ENCODE measurements at regions not wholly inside any gene's neighbourhood (a gene's known extent, or its start where the extent isn't known, plus 50 kb on each side); places are given as distances from the start of the nearest gene placed in this dataset.
A peak's percentile ranks its signal among the peaks of the same experiment; 100 is the strongest.

DNA sequence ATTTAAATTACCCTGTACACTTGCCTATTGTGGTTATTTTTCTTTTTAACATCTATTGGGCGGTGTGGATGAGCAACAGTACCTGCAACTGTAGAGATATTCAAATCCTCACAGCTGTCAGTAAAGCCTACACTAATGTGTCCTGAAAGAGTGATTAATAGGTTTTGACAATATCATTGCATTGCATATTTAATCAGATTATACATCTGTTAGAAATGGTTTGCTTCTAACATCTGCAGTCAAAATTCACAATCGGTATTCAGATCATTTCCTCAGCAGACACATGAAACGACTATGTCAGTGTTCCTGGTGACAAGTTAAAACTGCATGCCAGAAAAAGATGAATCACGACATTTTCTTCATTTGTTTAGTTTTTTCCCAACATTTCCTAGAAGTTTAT is 254.6 kb upstream of the EPHA5 start:
- 50% methylated on average over 1 of the region's 4 CpGs for WGBS (ENCODE audit: insufficient coverage)
- no peaks in the 10 kb centered on the region for H3K9me3 ChIP-seq (replicated peaks; ENCODE audit: control insufficient read depth, low read depth, low read length)
- DNase-seq, result no peak
- no peaks in the 10 kb centered on the region for H3K27me3 ChIP-seq (ENCODE audit: control insufficient read depth, insufficient read depth, low read length)
- H3K4me3 ChIP-seq (ENCODE audit: low read length), result no peak overlapping the region
- no peaks in the 10 kb centered on the region for H3K36me3 ChIP-seq (ENCODE audit: control insufficient read depth, insufficient read depth, low read length)
- H3K27ac ChIP-seq (ENCODE audit: low read length), result no peak overlapping the region
- H3K4me1 ChIP-seq (ENCODE audit: control insufficient read depth, insufficient read depth, low read length), result no peaks in the 10 kb centered on the region

DNA sequence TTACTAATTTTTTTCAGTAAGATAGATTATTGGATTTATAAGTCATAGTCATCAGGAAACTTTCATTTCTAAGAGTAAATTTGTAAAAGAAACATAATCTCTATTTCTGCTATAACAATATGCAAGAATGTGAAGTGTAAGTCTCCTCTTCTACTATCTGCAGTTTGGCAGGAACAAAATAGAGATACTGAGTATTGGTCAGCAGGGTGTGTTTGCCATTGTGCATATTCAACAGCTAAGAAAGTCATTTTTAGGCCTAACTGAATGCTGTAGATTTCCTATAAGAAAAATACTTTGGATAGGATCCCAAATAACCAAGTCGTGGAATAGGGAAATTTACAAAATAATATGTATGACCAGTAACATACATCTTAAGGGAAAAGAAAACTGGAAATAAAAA is 253.3 kb upstream of the EPHA5 start:
- WGBS (ENCODE audit: insufficient coverage), result no CpG with 5 or more reads among the region's 1 CpG

DNA sequence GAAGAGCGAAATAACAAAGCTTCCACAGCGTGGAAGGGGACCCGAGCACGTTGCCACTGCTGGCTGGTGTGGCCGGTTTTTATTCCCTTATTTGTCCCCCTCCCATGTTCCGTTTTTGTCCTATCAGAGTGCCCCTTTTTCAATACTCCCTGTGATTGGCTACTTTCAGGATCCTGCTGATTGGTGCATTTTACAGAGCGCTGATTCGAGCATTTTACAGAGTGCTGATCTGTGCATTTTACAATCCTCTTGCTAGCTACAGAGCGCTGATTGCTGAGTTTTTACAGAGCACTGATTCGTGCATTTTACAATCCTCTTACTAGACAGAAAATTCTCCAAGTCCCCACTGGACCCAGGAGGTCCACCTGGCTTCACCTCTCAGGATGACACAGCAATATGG is 250.9 kb upstream of the EPHA5 start:
- Histone ChIP-seq H3K9me3 (replicated peaks; ENCODE audit: control insufficient read depth, low read depth, low read length) (no peaks in the 10 kb centered on the region), H3K36me3 (ENCODE audit: control insufficient read depth, insufficient read depth, low read length) (no peaks in the 10 kb centered on the region), H3K27me3 (ENCODE audit: control insufficient read depth, insufficient read depth, low read length) (no peaks in the 10 kb centered on the region), H3K4me3 (ENCODE audit: low read length) (no peak overlapping the region), H3K4me1 (ENCODE audit: control insufficient read depth, insufficient read depth, low read length) (no peaks in the 10 kb centered on the region), H3K27ac (ENCODE audit: low read length) (no peak overlapping the region)
- no peak for DNase-seq
- 93% methylated on average over 10 of the region's 10 CpGs for WGBS (ENCODE audit: insufficient coverage)

More for the DNA sequence above, 253.3 kb upstream of the EPHA5 start:
- no peak overlapping the region for H3K4me3 ChIP-seq (ENCODE audit: low read length)
- no peaks in the 10 kb centered on the region for H3K9me3 ChIP-seq (replicated peaks; ENCODE audit: control insufficient read depth, low read depth, low read length)
- no peaks in the 10 kb centered on the region for H3K27me3 ChIP-seq (ENCODE audit: control insufficient read depth, insufficient read depth, low read length)
- no peaks in the 10 kb centered on the region for H3K36me3 ChIP-seq (ENCODE audit: control insufficient read depth, insufficient read depth, low read length)
- DNase-seq, result peak; percentile 2
- H3K4me1 ChIP-seq (ENCODE audit: control insufficient read depth, insufficient read depth, low read length), result no peaks in the 10 kb centered on the region
- H3K27ac ChIP-seq (ENCODE audit: low read length), result no peak overlapping the region

DNA sequence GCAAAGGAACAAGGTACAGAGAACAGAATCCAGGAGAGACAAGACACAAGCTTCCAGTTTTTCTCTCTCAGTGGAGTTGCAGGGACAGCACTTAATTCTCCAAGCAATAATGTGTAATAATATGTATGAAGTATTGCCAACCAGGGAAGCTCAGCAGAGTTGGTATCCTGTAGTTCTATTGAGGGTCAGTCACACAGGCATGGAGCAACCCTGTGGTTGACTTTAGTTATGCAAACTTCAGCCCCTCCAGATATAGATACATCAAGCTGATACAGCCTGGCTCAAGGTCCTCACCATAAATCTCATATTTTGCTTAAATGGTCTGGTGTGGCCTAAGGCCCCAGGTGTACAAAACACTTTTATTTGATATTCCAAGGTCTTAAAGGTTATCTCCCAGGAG is 248.6 kb upstream of the EPHA5 start:
- no peaks in the 10 kb centered on the region for H3K4me1 ChIP-seq (ENCODE audit: control insufficient read depth, insufficient read depth, low read length)
- H3K27ac ChIP-seq (ENCODE audit: low read length), result no peak overlapping the region
- H3K4me3 ChIP-seq (ENCODE audit: low read length), result no peak overlapping the region
- no peaks in the 10 kb centered on the region for H3K9me3 ChIP-seq (replicated peaks; ENCODE audit: control insufficient read depth, low read depth, low read length)
- H3K36me3 ChIP-seq (ENCODE audit: control insufficient read depth, insufficient read depth, low read length), result no peaks in the 10 kb centered on the region
- no peaks in the 10 kb centered on the region for H3K27me3 ChIP-seq (ENCODE audit: control insufficient read depth, insufficient read depth, low read length)
- DNase-seq, result no peak

DNA sequence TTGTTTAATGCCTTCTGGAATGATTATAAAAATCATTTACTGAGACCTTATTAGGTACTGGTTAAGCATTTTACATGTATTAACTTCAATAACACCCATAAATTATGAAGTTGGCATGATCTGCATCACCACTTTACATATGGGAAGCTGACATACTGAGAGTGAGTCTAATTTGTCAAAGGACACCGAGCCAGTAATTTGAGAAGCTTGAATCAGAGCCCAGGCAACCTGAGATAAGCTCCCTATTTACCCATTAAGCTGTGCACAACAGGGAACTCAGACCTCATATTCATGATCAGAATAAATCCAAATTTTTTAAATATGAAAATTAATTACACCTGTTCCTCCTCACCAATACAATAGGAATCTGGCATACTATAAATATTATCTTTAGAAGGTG is 247.9 kb upstream of the EPHA5 start:
- Histone ChIP-seq H3K27me3 (ENCODE audit: control insufficient read depth, insufficient read depth, low read length) (no peaks in the 10 kb centered on the region), H3K4me1 (ENCODE audit: control insufficient read depth, insufficient read depth, low read length) (no peaks in the 10 kb centered on the region), H3K9me3 (replicated peaks; ENCODE audit: control insufficient read depth, low read depth, low read length) (no peaks in the 10 kb centered on the region), H3K4me3 (ENCODE audit: low read length) (no peak overlapping the region), H3K27ac (ENCODE audit: low read length) (no peak overlapping the region), H3K36me3 (ENCODE audit: control insufficient read depth, insufficient read depth, low read length) (no peaks in the 10 kb centered on the region)
- WGBS (ENCODE audit: insufficient coverage), result no CpG with 5 or more reads among the region's 1 CpG
- DNase-seq, result no peak

DNA sequence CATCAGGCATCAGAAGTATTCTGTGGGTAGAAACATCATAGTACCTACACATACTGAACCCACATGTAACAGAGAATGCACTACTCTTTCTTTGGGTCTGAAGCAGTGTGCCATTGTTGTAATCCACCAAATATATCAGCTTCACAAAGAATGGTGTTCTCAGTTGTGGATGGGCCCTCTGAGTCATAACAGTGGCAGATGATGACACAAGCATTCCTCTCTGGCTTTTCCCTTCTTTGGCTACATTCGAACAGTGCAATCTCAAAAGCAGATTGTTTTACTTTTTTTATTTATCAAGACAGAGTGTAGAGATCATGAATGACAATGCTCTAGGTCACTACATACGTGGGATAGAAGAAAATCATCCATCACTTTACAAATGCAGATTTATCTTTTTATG is 247.2 kb upstream of the EPHA5 start:
- no peak overlapping the region for H3K27ac ChIP-seq (ENCODE audit: low read length)
- H3K36me3 ChIP-seq (ENCODE audit: control insufficient read depth, insufficient read depth, low read length), result no peaks in the 10 kb centered on the region
- no peaks in the 10 kb centered on the region for H3K4me1 ChIP-seq (ENCODE audit: control insufficient read depth, insufficient read depth, low read length)
- no peak overlapping the region for H3K4me3 ChIP-seq (ENCODE audit: low read length)
- no peak for DNase-seq
- WGBS (ENCODE audit: insufficient coverage), result no CpG with 5 or more reads among the region's 2 CpGs
- no peaks in the 10 kb centered on the region for H3K9me3 ChIP-seq (replicated peaks; ENCODE audit: control insufficient read depth, low read depth, low read length)
- H3K27me3 ChIP-seq (ENCODE audit: control insufficient read depth, insufficient read depth, low read length), result no peaks in the 10 kb centered on the region

DNA sequence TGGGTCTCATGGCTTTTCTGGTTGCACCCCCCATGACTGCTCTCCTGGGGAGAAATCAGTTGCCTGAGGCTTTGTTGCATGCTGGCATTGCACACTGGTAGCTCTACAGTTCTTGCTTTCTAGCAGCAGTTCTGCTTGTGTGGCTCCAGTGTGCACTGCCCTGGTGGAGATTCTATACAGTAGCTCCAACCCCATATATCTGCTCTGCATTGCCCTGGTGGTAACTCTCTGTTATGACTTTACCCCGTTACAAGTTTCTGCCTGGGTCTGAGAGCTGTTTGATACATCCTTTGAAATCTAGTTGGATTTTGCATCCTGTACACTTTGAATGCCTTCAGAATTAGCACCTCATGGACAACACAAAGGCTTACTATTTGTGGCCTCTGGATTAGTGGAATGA is 241.4 kb upstream of the EPHA5 start:
- Histone ChIP-seq H3K4me3 (ENCODE audit: low read length) (no peak overlapping the region), H3K27me3 (ENCODE audit: control insufficient read depth, insufficient read depth, low read length) (no peaks in the 10 kb centered on the region), H3K4me1 (ENCODE audit: control insufficient read depth, insufficient read depth, low read length) (no peaks in the 10 kb centered on the region), H3K36me3 (ENCODE audit: control insufficient read depth, insufficient read depth, low read length) (no peaks in the 10 kb centered on the region), H3K27ac (ENCODE audit: low read length) (no peak overlapping the region), H3K9me3 (replicated peaks; ENCODE audit: control insufficient read depth, low read depth, low read length) (no peaks in the 10 kb centered on the region)
- no peak for DNase-seq
- WGBS (ENCODE audit: insufficient coverage), result no CpG with 5 or more reads among the region's 1 CpG

DNA sequence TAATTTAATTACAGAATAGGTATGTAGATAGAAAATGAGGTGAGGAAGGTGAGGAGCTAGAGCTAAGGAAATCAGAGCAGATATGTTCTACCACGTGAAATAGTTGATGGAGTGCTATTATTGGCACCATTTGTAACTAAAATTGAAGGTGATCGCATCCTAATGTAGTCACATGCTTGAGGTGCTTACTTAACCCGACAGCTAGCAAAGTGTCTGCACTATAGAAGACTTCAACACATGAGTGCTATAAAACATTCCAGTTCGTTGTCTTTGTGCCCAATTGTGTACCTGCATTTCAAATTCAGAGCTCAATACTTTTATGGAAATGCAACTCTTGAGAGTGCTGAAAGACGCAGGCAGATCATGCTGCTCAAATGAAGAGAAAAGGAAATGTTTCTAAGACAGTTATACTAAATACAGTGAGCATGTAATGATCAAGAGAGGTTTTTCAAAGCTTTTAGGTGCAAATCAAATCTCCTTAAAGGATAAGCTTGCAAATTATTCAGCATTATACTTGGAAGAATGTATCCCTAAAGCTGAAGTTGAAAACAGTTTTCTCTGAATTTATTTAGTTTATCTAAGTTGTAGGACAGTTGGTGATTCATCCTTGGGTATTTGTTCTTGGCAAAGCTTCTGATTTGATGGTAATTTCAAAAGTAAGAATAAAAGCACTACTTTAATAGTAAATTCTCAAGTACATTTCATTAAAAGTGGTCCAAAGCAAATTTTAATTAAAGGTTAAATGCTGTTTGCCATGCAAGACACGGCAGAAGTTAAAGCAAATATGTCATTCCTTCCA is 223.9 kb upstream of the EPHA5 start:
- no peak for DNase-seq
- Histone ChIP-seq H3K4me3 (ENCODE audit: low read length) (no peak overlapping the region), H3K36me3 (ENCODE audit: control insufficient read depth, insufficient read depth, low read length) (no peaks in the 10 kb centered on the region), H3K27ac (ENCODE audit: low read length) (no peak overlapping the region), H3K27me3 (ENCODE audit: control insufficient read depth, insufficient read depth, low read length) (no peaks in the 10 kb centered on the region), H3K9me3 (replicated peaks; ENCODE audit: control insufficient read depth, low read depth, low read length) (no peaks in the 10 kb centered on the region), H3K4me1 (ENCODE audit: control insufficient read depth, insufficient read depth, low read length) (no peaks in the 10 kb centered on the region)
- 44% methylated on average over 3 of the region's 6 CpGs for WGBS (ENCODE audit: insufficient coverage)

DNA sequence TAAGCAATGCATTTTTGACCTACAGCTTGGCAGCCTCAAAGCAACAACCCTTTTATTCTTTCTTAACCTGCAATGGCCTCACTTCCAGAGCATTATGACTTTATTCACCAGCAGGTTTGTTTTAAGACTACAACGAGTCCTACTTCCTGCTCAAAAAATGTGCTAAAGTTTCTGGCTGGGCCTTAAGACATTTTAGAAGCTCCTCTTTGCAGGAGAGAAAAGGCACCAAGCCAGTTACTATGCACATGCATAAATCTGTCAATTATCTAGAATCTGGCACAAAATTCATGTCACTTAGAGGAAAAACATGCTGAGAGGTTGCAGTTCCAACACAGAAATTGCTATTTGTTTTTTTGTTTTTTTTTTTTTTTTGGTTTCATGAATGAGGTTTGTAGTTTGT is 223.0 kb upstream of the EPHA5 start:
- WGBS (ENCODE audit: insufficient coverage), result 0% methylated on average over 1 of the region's 1 CpG

DNA sequence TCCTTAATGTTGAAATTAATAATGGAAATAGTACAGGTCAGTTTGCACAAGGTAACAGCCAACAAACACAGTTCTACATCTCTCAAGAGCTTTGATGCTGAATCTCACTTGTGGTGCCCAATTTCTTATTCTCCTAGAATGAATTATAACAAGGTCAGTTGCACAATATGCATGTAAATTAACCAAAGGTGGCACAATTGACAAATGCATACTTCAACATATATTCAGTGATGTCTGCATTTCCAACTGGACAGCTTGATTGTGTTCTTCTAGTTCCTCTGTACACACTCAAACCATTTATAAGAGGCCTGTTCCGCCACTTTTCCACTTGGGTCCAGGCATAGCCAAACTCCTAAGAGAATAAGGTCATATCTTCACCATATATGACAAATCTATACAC is 210.3 kb upstream of the EPHA5 start:
- H3K9me3 ChIP-seq (replicated peaks; ENCODE audit: control insufficient read depth, low read depth, low read length), result no peaks in the 10 kb centered on the region
- WGBS (ENCODE audit: insufficient coverage), result no CpG with 5 or more reads among the region's 1 CpG
- no peaks in the 10 kb centered on the region for H3K4me1 ChIP-seq (ENCODE audit: control insufficient read depth, insufficient read depth, low read length)
- H3K36me3 ChIP-seq (ENCODE audit: control insufficient read depth, insufficient read depth, low read length), result no peaks in the 10 kb centered on the region
- no peaks in the 10 kb centered on the region for H3K27me3 ChIP-seq (ENCODE audit: control insufficient read depth, insufficient read depth, low read length)
- no peak overlapping the region for H3K4me3 ChIP-seq (ENCODE audit: low read length)
- DNase-seq, result peak; percentile 26
- no peak overlapping the region for H3K27ac ChIP-seq (ENCODE audit: low read length)

More for the DNA sequence above, 223.0 kb upstream of the EPHA5 start:
- DNase-seq, result peak; percentile 31
- H3K27ac ChIP-seq (ENCODE audit: low read length), result no peak overlapping the region
- no peaks in the 10 kb centered on the region for H3K36me3 ChIP-seq (ENCODE audit: control insufficient read depth, insufficient read depth, low read length)
- H3K9me3 ChIP-seq (replicated peaks; ENCODE audit: control insufficient read depth, low read depth, low read length), result no peaks in the 10 kb centered on the region
- no peaks in the 10 kb centered on the region for H3K27me3 ChIP-seq (ENCODE audit: control insufficient read depth, insufficient read depth, low read length)
- H3K4me1 ChIP-seq (ENCODE audit: control insufficient read depth, insufficient read depth, low read length), result no peaks in the 10 kb centered on the region
- no peak overlapping the region for H3K4me3 ChIP-seq (ENCODE audit: low read length)

Data from muscle of leg (tissue), 3 donors.